ENCODE measurements at regions not wholly inside any gene's neighbourhood (a gene's known extent, or its start where the extent isn't known, plus 50 kb on each side); places are given as distances from the start of the nearest gene placed in this dataset.

GRCh38 chr12:90627180-90627896 is 327.6 kb downstream of the CCER1 start:
- no peaks in the 10 kb centered on the region for H4K20me1 ChIP-seq (ENCODE audit: insufficient read depth, low read length)
- H3K4me2 ChIP-seq (ENCODE audit: low read length): peak overlapping the region; percentile 8; the same call in 1 of the 2 replicates
- no peak for TF ChIP-seq EZH2phosphoT487 (IDR thresholded peaks at IDR 0.05; ENCODE audit: low read depth)
- no peak for TF ChIP-seq CTCF (IDR thresholded peaks at IDR 0.05; ENCODE audit: low read depth, low read length)
- H3K9me3 ChIP-seq (ENCODE audit: insufficient read depth, low read length): no peaks in the 10 kb centered on the region
- H3K27me3 ChIP-seq (ENCODE audit: low read depth, low read length): no peaks in the 10 kb centered on the region
- no peak overlapping the region for H3K4me3 ChIP-seq (ENCODE audit: low read length)
- H3K4me1 ChIP-seq (ENCODE audit: low read length): peaks cover 10% of the 10 kb centered on the region
- H2AFZ ChIP-seq (ENCODE audit: low read depth, low read length): no peak overlapping the region
- H3K9ac ChIP-seq (ENCODE audit: low read length): no peak overlapping the region
- no peaks in the 10 kb centered on the region for H3K79me2 ChIP-seq (ENCODE audit: low read length)
- H3K36me3 ChIP-seq (replicated peaks; ENCODE audit: low read depth, low read length): no peaks in the 10 kb centered on the region
- peak overlapping the region; percentile 14; the same call in 1 of the 2 replicates for H3K27ac ChIP-seq (ENCODE audit: low read length)

DNA sequence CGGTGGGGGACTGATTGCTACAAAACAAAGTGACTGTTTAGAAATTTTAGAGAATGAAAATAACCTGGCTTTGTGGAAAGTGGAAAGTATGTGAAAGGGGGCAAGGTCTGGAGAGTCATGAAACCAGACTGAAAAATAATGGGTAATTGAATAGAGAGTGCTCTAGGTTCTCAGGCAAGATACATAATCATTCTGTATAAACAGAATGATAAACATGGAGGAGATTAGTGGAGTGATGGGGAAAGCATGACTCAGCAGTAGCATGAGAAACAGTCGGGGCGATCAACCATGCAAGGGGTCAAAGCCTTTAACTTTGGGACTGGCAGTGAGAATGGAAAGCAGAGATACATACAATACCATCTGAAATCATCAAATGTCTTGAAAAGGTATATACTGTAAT is 332.5 kb downstream of the CCER1 start:
- Histone ChIP-seq H3K4me2 (ENCODE audit: low read length) (no peak overlapping the region), H4K20me1 (ENCODE audit: insufficient read depth, low read length) (no peaks in the 10 kb centered on the region), H3K36me3 (replicated peaks; ENCODE audit: low read depth, low read length) (no peaks in the 10 kb centered on the region), H3K4me1 (ENCODE audit: low read length) (peaks cover 7% of the 10 kb centered on the region), H2AFZ (ENCODE audit: low read depth, low read length) (no peak overlapping the region), H3K27ac (ENCODE audit: low read length) (no peak overlapping the region), H3K9me3 (ENCODE audit: insufficient read depth, low read length) (no peaks in the 10 kb centered on the region), H3K27me3 (ENCODE audit: low read depth, low read length) (no peaks in the 10 kb centered on the region), H3K79me2 (ENCODE audit: low read length) (no peaks in the 10 kb centered on the region), H3K4me3 (ENCODE audit: low read length) (no peak overlapping the region), H3K9ac (ENCODE audit: low read length) (no peak overlapping the region)
- TF ChIP-seq CTCF (IDR thresholded peaks at IDR 0.05; ENCODE audit: low read depth, low read length): no peak
- TF ChIP-seq EZH2phosphoT487 (IDR thresholded peaks at IDR 0.05; ENCODE audit: low read depth): no peak

DNA sequence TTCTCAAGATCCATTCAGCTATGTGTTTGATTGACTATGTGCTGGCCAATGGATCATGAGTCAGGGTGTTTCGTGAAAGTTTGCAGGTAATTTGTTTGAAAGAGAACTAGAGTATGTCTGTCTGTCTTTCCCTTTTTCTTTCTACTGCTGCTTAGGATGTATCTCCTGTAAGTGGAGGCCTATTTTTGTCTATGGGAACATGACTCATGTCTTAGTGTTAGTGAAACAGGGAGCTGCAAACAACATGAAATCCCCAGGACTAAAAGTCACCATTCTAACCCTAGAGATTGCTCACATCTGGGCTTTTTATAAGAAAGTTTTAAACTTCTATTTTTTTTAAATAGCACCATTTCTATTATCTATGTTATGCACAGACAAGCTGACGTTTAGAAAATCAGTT is 333.0 kb downstream of the CCER1 start:
- H3K9ac ChIP-seq (ENCODE audit: low read length): no peak overlapping the region
- no peak overlapping the region for H3K4me2 ChIP-seq (ENCODE audit: low read length)
- H3K4me3 ChIP-seq (ENCODE audit: low read length): no peak overlapping the region
- H3K27ac ChIP-seq (ENCODE audit: low read length): no peak overlapping the region
- peaks cover 2% of the 10 kb centered on the region for H3K4me1 ChIP-seq (ENCODE audit: low read length)
- no peak overlapping the region for H2AFZ ChIP-seq (ENCODE audit: low read depth, low read length)
- no peaks in the 10 kb centered on the region for H3K36me3 ChIP-seq (replicated peaks; ENCODE audit: low read depth, low read length)
- H3K27me3 ChIP-seq (ENCODE audit: low read depth, low read length): no peaks in the 10 kb centered on the region
- no peak for TF ChIP-seq EZH2phosphoT487 (IDR thresholded peaks at IDR 0.05; ENCODE audit: low read depth)
- TF ChIP-seq CTCF (IDR thresholded peaks at IDR 0.05; ENCODE audit: low read depth, low read length): no peak
- H4K20me1 ChIP-seq (ENCODE audit: insufficient read depth, low read length): no peaks in the 10 kb centered on the region
- no peaks in the 10 kb centered on the region for H3K9me3 ChIP-seq (ENCODE audit: insufficient read depth, low read length)
- no peaks in the 10 kb centered on the region for H3K79me2 ChIP-seq (ENCODE audit: low read length)

GRCh38 chr12:90619943-90620342 is 335.0 kb downstream of the CCER1 start:
- H2AFZ ChIP-seq (ENCODE audit: low read depth, low read length): no peak overlapping the region
- TF ChIP-seq CTCF (IDR thresholded peaks at IDR 0.05; ENCODE audit: low read depth, low read length) (no peak), EZH2phosphoT487 (IDR thresholded peaks at IDR 0.05; ENCODE audit: low read depth) (no peak)
- no peak overlapping the region for H3K9ac ChIP-seq (ENCODE audit: low read length)

More at GRCh38 chr12:90619943-90620342, 335.0 kb downstream of the CCER1 start:
- H3K4me2 ChIP-seq (ENCODE audit: low read length): no peak overlapping the region
- no peaks in the 10 kb centered on the region for H3K9me3 ChIP-seq (ENCODE audit: insufficient read depth, low read length)
- no peaks in the 10 kb centered on the region for H3K4me1 ChIP-seq (ENCODE audit: low read length)
- H3K27ac ChIP-seq (ENCODE audit: low read length): no peak overlapping the region
- no peaks in the 10 kb centered on the region for H3K27me3 ChIP-seq (ENCODE audit: low read depth, low read length)
- no peak overlapping the region for H3K4me3 ChIP-seq (ENCODE audit: low read length)
- no peaks in the 10 kb centered on the region for H3K79me2 ChIP-seq (ENCODE audit: low read length)
- H3K36me3 ChIP-seq (replicated peaks; ENCODE audit: low read depth, low read length): no peaks in the 10 kb centered on the region
- H4K20me1 ChIP-seq (ENCODE audit: insufficient read depth, low read length): no peaks in the 10 kb centered on the region
